ENCODE measurements at regions not wholly inside any gene's neighbourhood (a gene's known extent, or its start where the extent isn't known, plus 50 kb on each side); places are given as distances from the start of the nearest gene placed in this dataset.

GRCh38 chr5:5628866-5629606 lies 206.6 kb downstream of the ICE1 start:
- Mint-ChIP-seq H3K9me3 (peaks cover 11% of the 10 kb centered on the region), H3K4me1 (ENCODE audit: unreplicated experiment) (no peaks in the 10 kb centered on the region), H3K4me3 (no peak overlapping the region), H3K27me3 (no peaks in the 10 kb centered on the region), H3K27ac (no peak overlapping the region), H3K36me3 (no peaks in the 10 kb centered on the region)
- TF ChIP-seq CTCF (conservative IDR thresholded peaks at IDR 0.05), result no peak
- no peak for DNase-seq (ENCODE audit: extremely low spot score, unreplicated experiment)

DNA sequence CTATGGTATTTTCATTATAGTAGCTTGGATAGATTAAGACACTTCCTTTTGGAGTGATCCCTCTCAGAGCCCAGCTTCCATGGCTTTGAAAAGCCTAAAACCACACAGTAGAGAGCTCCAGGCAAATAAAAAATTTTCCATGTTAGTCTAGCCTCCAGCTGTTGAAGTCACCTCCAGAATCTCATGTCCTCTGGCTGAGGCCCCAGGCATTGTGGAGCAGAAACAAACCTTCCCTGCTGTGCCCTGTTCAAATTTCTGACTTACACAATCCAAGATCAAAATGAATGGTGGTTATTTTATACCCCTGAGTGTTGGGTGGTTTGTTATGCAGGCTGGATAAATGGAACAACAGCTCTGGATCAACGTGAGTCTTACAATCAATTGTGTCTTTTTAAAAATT lies 203.9 kb downstream of the ICE1 start:
- no peak overlapping the region for H3K4me3 Mint-ChIP-seq
- H3K27ac Mint-ChIP-seq, result no peak overlapping the region
- DNase-seq (ENCODE audit: extremely low spot score, unreplicated experiment), result no peak
- H3K27me3 Mint-ChIP-seq, result no peaks in the 10 kb centered on the region
- H3K36me3 Mint-ChIP-seq, result no peaks in the 10 kb centered on the region
- TF ChIP-seq CTCF (conservative IDR thresholded peaks at IDR 0.05), result no peak
- no peaks in the 10 kb centered on the region for H3K4me1 Mint-ChIP-seq (ENCODE audit: unreplicated experiment)
- peaks cover 23% of the 10 kb centered on the region for H3K9me3 Mint-ChIP-seq

GRCh38 chr5:5625491-5625890 lies 203.0 kb downstream of the ICE1 start:
- H3K4me3 Mint-ChIP-seq, result no peak overlapping the region
- TF ChIP-seq CTCF (conservative IDR thresholded peaks at IDR 0.05), result no peak
- H3K4me1 Mint-ChIP-seq (ENCODE audit: unreplicated experiment), result no peaks in the 10 kb centered on the region
- H3K27me3 Mint-ChIP-seq, result no peaks in the 10 kb centered on the region
- DNase-seq (ENCODE audit: extremely low spot score, unreplicated experiment), result no peak
- H3K27ac Mint-ChIP-seq, result no peak overlapping the region
- H3K9me3 Mint-ChIP-seq, result peaks cover 23% of the 10 kb centered on the region
- H3K36me3 Mint-ChIP-seq, result no peaks in the 10 kb centered on the region

GRCh38 chr5:5623397-5623796 lies 200.9 kb downstream of the ICE1 start:
- Mint-ChIP-seq H3K4me3 (no peak overlapping the region), H3K27me3 (no peaks in the 10 kb centered on the region), H3K36me3 (no peaks in the 10 kb centered on the region), H3K27ac (no peak overlapping the region), H3K4me1 (ENCODE audit: unreplicated experiment) (no peaks in the 10 kb centered on the region), H3K9me3 (peaks cover 23% of the 10 kb centered on the region)
- TF ChIP-seq CTCF (conservative IDR thresholded peaks at IDR 0.05), result no peak
- DNase-seq (ENCODE audit: extremely low spot score, unreplicated experiment), result no peak

- H3K9me3 Mint-ChIP-seq, result peaks cover 23% of the 10 kb centered on the region
- no peaks in the 10 kb centered on the region for H3K27me3 Mint-ChIP-seq
- H3K36me3 Mint-ChIP-seq, result no peaks in the 10 kb centered on the region
- H3K4me3 Mint-ChIP-seq, result no peak overlapping the region
- H3K4me1 Mint-ChIP-seq (ENCODE audit: unreplicated experiment), result no peaks in the 10 kb centered on the region
- DNase-seq (ENCODE audit: extremely low spot score, unreplicated experiment), result no peak
- no peak for TF ChIP-seq CTCF (conservative IDR thresholded peaks at IDR 0.05)
- H3K27ac Mint-ChIP-seq, result no peak overlapping the region
Observed at GRCh38 chr5:5622806-5623205, 200.3 kb downstream of the ICE1 start.
